ENCODE measurements at regions not wholly inside any gene's neighbourhood (a gene's known extent, or its start where the extent isn't known, plus 50 kb on each side); places are given as distances from the start of the nearest gene placed in this dataset.

DNA sequence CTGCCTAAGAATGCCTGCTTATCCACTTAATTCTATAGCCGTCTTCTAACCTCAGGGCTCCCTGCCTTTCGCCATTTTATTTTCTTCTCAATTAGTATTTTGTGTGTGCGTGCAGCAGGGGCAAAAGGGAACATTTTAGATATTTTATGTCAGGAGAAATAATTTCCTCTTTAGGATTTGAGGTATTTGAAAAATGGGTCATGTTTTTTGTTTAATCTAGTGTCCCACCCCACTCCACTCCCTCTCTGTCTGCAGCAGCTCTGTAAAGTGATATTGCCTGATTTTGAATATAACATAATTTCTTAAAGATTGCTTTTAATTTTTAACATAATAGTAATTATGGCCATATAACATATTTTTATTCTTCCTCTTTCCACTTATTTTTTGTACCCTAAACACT is 593.2 kb upstream of the DPPA4 start:
- Histone ChIP-seq H3K4me3 (replicated peaks; ENCODE audit: insufficient read depth, low read length) (no peak overlapping the region), H3K27me3 (ENCODE audit: insufficient read depth, poor library complexity, severe bottlenecking) (no peaks in the 10 kb centered on the region), H3K27ac (replicated peaks) (no peak overlapping the region)
- TF ChIP-seq POLR2AphosphoS5 (IDR thresholded peaks at IDR 0.05; ENCODE audit: low read depth) (no peak), GABPA (IDR thresholded peaks at IDR 0.05; ENCODE audit: low read depth) (no peak)
- DNase-seq (ENCODE audit: low read depth in 1 of 2, low spot score in 1 of 2): no peak

DNA sequence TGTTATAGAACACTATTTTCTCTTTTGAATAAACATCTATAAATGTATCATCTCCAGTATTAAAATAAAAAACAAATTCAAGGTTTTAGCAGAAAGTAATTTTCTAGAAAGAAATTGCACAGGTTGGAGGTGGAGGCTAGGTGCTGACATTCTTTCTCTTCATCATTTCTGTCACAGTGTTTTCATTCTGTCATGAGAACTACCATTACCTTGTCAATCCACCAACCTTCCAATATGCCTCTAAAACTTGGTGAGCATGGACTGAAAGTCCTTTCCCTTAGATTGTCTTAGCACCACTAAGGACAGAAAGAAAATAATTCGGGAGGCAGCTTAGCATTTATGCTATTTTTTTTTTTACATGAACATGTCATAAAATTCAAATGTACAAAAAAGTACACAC is 596.2 kb upstream of the DPPA4 start:
- no peak for DNase-seq (ENCODE audit: low read depth in 1 of 2, low spot score in 1 of 2)
- H3K4me3 ChIP-seq (replicated peaks; ENCODE audit: insufficient read depth, low read length): no peak overlapping the region
- TF ChIP-seq SPI1 (IDR thresholded peaks at IDR 0.05; ENCODE audit: borderline replicate concordance, low read depth) (no peak), POLR2AphosphoS5 (IDR thresholded peaks at IDR 0.05; ENCODE audit: low read depth) (no peak)
- TF ChIP-seq, protein P1, sequence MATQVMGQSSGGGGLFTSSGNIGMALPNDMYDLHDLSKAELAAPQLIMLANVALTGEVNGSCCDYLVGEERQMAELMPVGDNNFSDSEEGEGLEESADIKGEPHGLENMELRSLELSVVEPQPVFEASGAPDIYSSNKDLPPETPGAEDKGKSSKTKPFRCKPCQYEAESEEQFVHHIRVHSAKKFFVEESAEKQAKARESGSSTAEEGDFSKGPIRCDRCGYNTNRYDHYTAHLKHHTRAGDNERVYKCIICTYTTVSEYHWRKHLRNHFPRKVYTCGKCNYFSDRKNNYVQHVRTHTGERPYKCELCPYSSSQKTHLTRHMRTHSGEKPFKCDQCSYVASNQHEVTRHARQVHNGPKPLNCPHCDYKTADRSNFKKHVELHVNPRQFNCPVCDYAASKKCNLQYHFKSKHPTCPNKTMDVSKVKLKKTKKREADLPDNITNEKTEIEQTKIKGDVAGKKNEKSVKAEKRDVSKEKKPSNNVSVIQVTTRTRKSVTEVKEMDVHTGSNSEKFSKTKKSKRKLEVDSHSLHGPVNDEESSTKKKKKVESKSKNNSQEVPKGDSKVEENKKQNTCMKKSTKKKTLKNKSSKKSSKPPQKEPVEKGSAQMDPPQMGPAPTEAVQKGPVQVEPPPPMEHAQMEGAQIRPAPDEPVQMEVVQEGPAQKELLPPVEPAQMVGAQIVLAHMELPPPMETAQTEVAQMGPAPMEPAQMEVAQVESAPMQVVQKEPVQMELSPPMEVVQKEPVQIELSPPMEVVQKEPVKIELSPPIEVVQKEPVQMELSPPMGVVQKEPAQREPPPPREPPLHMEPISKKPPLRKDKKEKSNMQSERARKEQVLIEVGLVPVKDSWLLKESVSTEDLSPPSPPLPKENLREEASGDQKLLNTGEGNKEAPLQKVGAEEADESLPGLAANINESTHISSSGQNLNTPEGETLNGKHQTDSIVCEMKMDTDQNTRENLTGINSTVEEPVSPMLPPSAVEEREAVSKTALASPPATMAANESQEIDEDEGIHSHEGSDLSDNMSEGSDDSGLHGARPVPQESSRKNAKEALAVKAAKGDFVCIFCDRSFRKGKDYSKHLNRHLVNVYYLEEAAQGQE (IDR thresholded peaks at IDR 0.05; ENCODE audit: insufficient replicate concordance, low read depth): no peak

DNA sequence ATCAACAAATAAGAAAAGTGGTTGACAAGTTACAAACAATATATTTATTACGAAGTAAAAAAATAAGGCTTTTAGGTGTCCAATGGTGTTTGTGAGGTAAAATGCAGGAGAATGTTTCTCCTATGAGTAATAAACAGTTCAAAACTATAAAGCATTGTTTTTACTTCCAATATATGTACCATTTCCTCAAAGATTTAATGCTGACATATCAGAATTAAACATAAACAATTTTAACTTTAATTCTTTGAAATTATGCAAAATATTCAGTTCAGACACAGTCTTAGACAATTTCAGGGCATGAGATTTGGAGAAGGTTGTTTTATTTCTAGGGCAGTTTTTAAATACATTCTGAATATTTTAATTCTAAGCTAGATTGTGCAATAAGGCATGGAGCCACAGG is 602.5 kb upstream of the DPPA4 start:
- Histone ChIP-seq H3K4me3 (replicated peaks; ENCODE audit: insufficient read depth, low read length) (no peak overlapping the region), H3K27me3 (ENCODE audit: insufficient read depth, poor library complexity, severe bottlenecking) (no peaks in the 10 kb centered on the region), H3K27ac (replicated peaks) (no peak overlapping the region)
- TF ChIP-seq, protein P1 (IDR thresholded peaks at IDR 0.05; ENCODE audit: insufficient replicate concordance, low read depth): no peak
- TF ChIP-seq, protein P2, sequence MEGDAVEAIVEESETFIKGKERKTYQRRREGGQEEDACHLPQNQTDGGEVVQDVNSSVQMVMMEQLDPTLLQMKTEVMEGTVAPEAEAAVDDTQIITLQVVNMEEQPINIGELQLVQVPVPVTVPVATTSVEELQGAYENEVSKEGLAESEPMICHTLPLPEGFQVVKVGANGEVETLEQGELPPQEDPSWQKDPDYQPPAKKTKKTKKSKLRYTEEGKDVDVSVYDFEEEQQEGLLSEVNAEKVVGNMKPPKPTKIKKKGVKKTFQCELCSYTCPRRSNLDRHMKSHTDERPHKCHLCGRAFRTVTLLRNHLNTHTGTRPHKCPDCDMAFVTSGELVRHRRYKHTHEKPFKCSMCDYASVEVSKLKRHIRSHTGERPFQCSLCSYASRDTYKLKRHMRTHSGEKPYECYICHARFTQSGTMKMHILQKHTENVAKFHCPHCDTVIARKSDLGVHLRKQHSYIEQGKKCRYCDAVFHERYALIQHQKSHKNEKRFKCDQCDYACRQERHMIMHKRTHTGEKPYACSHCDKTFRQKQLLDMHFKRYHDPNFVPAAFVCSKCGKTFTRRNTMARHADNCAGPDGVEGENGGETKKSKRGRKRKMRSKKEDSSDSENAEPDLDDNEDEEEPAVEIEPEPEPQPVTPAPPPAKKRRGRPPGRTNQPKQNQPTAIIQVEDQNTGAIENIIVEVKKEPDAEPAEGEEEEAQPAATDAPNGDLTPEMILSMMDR (IDR thresholded peaks at IDR 0.05; ENCODE audit: insufficient read depth, low read length): no peak
- TF ChIP-seq POLR2AphosphoS5 (IDR thresholded peaks at IDR 0.05; ENCODE audit: low read depth): no peak
- TF ChIP-seq SPI1 (IDR thresholded peaks at IDR 0.05; ENCODE audit: borderline replicate concordance, low read depth): no peak
- TF ChIP-seq GABPA (IDR thresholded peaks at IDR 0.05; ENCODE audit: low read depth): no peak
- DNase-seq (ENCODE audit: low read depth in 1 of 2, low spot score in 1 of 2): no peak

More for the DNA sequence above, 596.2 kb upstream of the DPPA4 start:
- Histone ChIP-seq H3K27me3 (ENCODE audit: insufficient read depth, poor library complexity, severe bottlenecking) (no peaks in the 10 kb centered on the region), H3K27ac (replicated peaks) (no peak overlapping the region)

DNA sequence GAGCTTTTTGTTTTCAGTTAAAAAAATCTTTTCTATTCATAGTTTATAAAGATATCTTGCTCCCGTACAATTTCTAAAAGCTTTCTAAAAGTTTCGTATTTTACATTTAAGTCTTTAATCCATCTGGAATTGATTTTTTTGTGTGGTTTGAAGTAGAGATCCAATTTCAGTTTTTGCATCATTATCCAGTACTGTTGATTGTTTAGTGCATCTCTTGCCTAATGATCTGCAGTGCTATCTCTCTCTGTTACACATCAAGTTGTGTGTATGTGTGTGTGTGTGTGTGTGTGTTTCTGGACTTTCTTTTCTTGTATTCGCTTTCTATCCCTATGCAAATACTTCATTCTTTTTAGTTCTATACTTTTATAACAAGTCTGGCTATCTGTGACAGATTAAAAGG is 605.8 kb upstream of the DPPA4 start:
- TF ChIP-seq, protein P1 (IDR thresholded peaks at IDR 0.05; ENCODE audit: insufficient replicate concordance, low read depth): no peak
- no peak for TF ChIP-seq POLR2AphosphoS5 (IDR thresholded peaks at IDR 0.05; ENCODE audit: low read depth)
- TF ChIP-seq, protein P2 (IDR thresholded peaks at IDR 0.05; ENCODE audit: insufficient read depth, low read length): no peak
- no peak for TF ChIP-seq SPI1 (IDR thresholded peaks at IDR 0.05; ENCODE audit: borderline replicate concordance, low read depth)
- Histone ChIP-seq H3K27ac (replicated peaks) (no peak overlapping the region), H3K4me3 (replicated peaks; ENCODE audit: insufficient read depth, low read length) (no peak overlapping the region), H3K27me3 (ENCODE audit: insufficient read depth, poor library complexity, severe bottlenecking) (no peaks in the 10 kb centered on the region)
- DNase-seq (ENCODE audit: low read depth in 1 of 2, low spot score in 1 of 2): no peak
